HepG2 (cell line): ENCODE measurements at regions not wholly inside any gene's neighbourhood (a gene's known extent, or its start where the extent isn't known, plus 50 kb on each side); places are given as distances from the start of the nearest gene placed in this dataset.

ENCODE experiments used
- ASH2L ChIP-seq: fragments of 300-600, 200-600 bp; sonication (generic); IDR thresholded peaks from 2 replicates; pipeline ENCODE4 v1.7.0; 2017; ENCODE audit warnings: low read depth, mild to moderate bottlenecking, moderate library complexity, mixed read lengths, low read length; ENCODE audit not compliant: insufficient read length
- CC2D1A ChIP-seq: sonication (generic); formaldehyde crosslinking; IDR thresholded peaks from 2 replicates; pipeline ENCODE4 v1.8.1; 2023; ENCODE audit warnings: mild to moderate bottlenecking, missing genetic modification reagents
- DMAP1 ChIP-seq: IDR thresholded peaks from 2 replicates; pipeline ENCODE4 v1.6.1; 2016
- FLYWCH1 ChIP-seq: sonication (generic); formaldehyde crosslinking; IDR thresholded peaks from 2 replicates; pipeline ENCODE4 v1.8.1; 2023; ENCODE audit warnings: mild to moderate bottlenecking, missing genetic modification reagents
- KLF15 ChIP-seq: sonication (generic); formaldehyde crosslinking; IDR thresholded peaks from 2 replicates; pipeline ENCODE4 v1.8.1; 2023; ENCODE audit warnings: borderline replicate concordance, mild to moderate bottlenecking, inconsistent platforms, missing genetic modification reagents, mixed read lengths
- NR3C1 ChIP-seq: sonication (generic); formaldehyde crosslinking; IDR thresholded peaks from 2 replicates; pipeline ENCODE4 v1.4.0; 2020; ENCODE audit warnings: missing genetic modification reagents
- SP1 ChIP-seq, 2 experiments: fragments of 450-650 bp in 1 of 2; sonication (generic) in 1 of 2; formaldehyde crosslinking in 1 of 2; IDR thresholded peaks; 2 replicates each; pipeline versions ENCODE4 v1.4.0 to v1.6.1; 2016 to 2020; ENCODE audit warnings: missing genetic modification reagents in 1 of 2
- ZBTB20 ChIP-seq: sonication (generic); formaldehyde crosslinking; IDR thresholded peaks from 2 replicates; pipeline ENCODE4 v1.8.1; 2023; ENCODE audit warnings: missing genetic modification reagents, low read depth, mild to moderate bottlenecking, borderline replicate concordance
- ZNF224 ChIP-seq: sonication (generic); formaldehyde crosslinking; IDR thresholded peaks from 2 replicates; pipeline ENCODE4 v1.5.0; 2020; ENCODE audit warnings: mild to moderate bottlenecking, missing genetic modification reagents
- ZNF296 ChIP-seq: sonication (generic); formaldehyde crosslinking; conservative IDR thresholded peaks from 2 replicates; pipeline ENCODE4 v1.5.0; 2020; ENCODE audit warnings: mild to moderate bottlenecking, missing genetic modification reagents
- ZNF318 ChIP-seq: sonication (generic); formaldehyde crosslinking; IDR thresholded peaks from 2 replicates; pipeline ENCODE4 v1.4.0; 2020; ENCODE audit warnings: mild to moderate bottlenecking, missing genetic modification reagents
- ZNF576 ChIP-seq: sonication (generic); formaldehyde crosslinking; IDR thresholded peaks from 2 replicates; pipeline ENCODE4 v1.4.0; 2020; ENCODE audit warnings: mild to moderate bottlenecking, missing genetic modification reagents
- ZNF597 ChIP-seq: sonication (generic); formaldehyde crosslinking; IDR thresholded peaks from 2 replicates; pipeline ENCODE4 v1.5.0; 2020; ENCODE audit warnings: missing genetic modification reagents
- ZNF616 ChIP-seq: sonication (generic); formaldehyde crosslinking; IDR thresholded peaks from 2 replicates; pipeline ENCODE4 v1.5.0; 2020; ENCODE audit warnings: low read depth, mild to moderate bottlenecking, missing genetic modification reagents
- ZNF777 ChIP-seq: sonication (generic); formaldehyde crosslinking; IDR thresholded peaks from 2 replicates; pipeline ENCODE4 v1.4.0; 2020; ENCODE audit warnings: missing genetic modification reagents
- ZNF878 ChIP-seq: sonication (generic); formaldehyde crosslinking; IDR thresholded peaks from 2 replicates; pipeline ENCODE4 v1.8.1; 2023; ENCODE audit warnings: mild to moderate bottlenecking, missing genetic modification reagents, moderate library complexity
- TF ChIP-seq, protein P1 (sequence below): sonication (generic); formaldehyde crosslinking; IDR thresholded peaks from 2 replicates; pipeline ENCODE4 v1.5.0; 2020; ENCODE audit warnings: mild to moderate bottlenecking, missing genetic modification reagents, borderline replicate concordance

DNA sequence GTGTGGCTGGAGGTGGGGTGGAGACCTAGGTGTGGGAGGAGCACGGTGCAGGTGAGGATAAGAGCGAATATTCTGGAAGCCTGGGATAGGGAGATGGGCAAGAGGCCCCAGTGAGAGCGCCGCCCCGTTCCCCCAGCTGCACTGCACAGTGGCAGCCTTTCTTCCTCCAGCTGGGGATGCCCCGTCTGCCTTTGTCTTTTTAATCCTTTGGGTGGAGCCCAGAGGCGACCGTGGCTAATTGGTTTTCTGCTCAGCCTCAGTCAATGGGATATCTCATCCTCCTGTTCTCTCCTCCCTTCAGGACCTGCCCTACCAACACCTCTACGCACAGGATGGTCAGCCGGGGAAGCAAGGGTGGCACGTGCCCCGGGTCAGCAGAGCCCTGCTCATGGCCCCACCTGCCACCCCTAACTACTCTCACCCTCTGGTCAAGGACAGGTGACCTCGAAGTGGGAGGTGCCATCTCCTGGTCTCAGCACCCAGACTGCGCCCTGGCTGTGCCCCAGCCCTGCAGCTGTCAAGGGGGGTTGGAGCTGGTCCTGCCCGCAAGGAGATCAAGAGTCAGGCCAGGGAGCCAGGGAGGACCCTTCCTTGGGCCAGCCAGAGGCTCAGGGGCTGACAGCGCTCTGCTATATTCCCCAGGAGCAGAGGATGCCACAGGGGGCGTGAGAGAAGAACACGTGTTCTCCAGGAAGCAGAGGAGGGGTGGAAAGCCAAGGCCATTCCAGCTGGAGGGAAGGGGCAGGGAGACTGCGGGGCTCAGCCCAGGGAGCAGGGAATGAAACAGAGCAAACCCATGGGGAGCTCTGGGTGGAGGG lies 64.0 kb downstream of the ADRA2C start (continued):
- TF ChIP-seq NR3C1 (no peak), ZBTB20 (CRISPR knock-in tag) (peak; percentile 2; the same call in 1 of the 2 replicates), ASH2L (no peak), ZNF616 (CRISPR knock-in tag) (peak; percentile 76; the same call in 1 of the 2 replicates), ZNF597 (CRISPR knock-in tag) (no peak), SP1 (IDR thresholded peaks at IDR 0.05) (no peak), SP1 (CRISPR knock-in tag; IDR thresholded peaks at IDR 0.05) (no peak), ZNF878 (CRISPR knock-in tag) (no peak), DMAP1 (CRISPR knock-in tag) (peak; percentile 6), ZNF224 (CRISPR knock-in tag) (no peak), KLF15 (0 out of 2 replicates have a peak, but pooled peaks have one; percentile 71), CC2D1A (no peak), ZNF296 (CRISPR knock-in tag) (no peak), ZNF318 (CRISPR knock-in tag) (0 out of 2 replicates have a peak, but pooled peaks have one; percentile 31), ZNF777 (CRISPR knock-in tag) (0 out of 2 replicates have a peak, but pooled peaks have one; percentile 16), FLYWCH1 (CRISPR knock-in tag) (no peak), ZNF576 (CRISPR knock-in tag) (0 out of 2 replicates have a peak, but pooled peaks have one; percentile 14)
- TF ChIP-seq, protein P1, sequence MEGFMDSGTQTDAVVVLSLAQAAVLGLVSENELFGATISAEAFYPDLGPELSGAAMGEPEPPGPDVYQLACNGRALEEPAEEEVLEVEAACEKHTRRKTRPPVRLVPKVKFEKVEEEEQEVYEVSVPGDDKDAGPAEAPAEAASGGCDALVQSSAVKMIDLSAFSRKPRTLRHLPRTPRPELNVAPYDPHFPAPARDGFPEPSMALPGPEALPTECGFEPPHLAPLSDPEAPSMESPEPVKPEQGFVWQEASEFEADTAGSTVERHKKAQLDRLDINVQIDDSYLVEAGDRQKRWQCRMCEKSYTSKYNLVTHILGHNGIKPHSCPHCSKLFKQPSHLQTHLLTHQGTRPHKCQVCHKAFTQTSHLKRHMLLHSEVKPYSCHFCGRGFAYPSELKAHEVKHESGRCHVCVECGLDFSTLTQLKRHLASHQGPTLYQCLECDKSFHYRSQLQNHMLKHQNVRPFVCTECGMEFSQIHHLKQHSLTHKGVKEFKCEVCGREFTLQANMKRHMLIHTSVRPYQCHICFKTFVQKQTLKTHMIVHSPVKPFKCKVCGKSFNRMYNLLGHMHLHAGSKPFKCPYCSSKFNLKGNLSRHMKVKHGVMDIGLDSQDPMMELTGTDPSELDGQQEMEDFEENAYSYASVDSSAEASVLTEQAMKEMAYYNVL (CRISPR knock-in tag) = 0 out of 2 replicates have a peak, but pooled peaks have one; percentile 21
